ENCODE measurements at regions not wholly inside any gene's neighbourhood (a gene's known extent, or its start where the extent isn't known, plus 50 kb on each side); places are given as distances from the start of the nearest gene placed in this dataset.

DNA sequence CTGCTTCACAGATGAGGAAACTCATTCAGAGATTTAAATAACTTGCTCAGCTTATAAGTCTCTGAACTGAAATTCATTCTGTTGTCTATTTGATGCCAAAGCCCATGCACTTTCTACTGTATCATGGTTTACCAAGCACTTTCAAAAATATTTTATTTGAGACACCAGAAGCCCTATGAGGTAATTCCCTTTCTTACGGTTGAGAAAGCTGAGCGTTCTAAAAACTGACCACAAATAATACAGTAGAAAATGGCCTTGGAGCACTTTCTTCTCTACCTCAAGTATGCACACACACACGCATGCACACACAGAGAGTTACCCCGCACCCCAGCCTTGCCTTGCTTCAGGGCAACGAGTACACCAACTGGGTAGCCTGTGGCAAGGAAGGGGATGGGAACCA is 228.5 kb downstream of the RFC3 start:
- DNase-seq = no peak

DNA sequence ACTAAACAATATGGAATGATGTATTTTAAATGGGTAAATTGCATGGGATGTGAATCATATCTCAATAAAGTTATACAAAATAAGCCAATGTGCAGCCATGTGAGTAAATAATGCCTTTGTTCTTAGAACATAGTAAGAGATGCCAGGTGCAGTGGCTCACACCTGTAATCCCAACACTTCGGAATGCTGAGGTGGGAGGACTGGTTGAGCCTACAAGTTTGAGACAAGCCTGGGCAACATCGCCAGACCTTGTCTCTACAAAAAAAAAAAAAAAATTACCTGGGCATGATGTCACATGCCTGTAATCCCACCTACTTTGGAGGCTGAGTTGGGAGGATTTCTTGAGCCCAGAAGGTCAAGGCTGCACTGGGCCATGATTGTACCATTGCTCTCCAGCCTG is 230.7 kb downstream of the RFC3 start:
- no peak for DNase-seq

DNA sequence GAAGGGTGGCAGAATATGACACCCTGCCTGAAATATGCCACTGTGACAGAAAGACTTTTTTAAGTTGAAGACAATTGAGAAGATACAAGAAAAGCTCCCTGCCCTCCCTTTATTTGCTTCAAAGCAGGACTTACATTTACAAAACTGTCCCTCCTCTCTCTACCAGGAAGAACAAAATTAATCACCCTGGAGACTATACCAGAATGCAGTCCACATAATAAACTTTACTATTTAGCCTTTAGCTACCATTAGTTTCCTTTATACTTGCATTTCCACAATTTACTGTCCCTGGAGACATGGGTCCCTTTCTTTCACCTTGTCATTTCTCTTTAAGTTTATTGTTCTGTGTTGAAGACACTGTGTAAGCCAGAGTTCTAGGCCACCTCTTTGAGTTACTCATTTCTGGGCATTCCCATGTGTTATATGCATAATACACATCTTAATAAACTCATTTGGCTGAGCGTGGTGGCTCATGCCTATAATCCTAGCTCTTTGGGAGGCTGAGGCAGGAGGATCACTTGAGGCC is 238.8 kb downstream of the RFC3 start:
- DNase-seq = no peak

DNA sequence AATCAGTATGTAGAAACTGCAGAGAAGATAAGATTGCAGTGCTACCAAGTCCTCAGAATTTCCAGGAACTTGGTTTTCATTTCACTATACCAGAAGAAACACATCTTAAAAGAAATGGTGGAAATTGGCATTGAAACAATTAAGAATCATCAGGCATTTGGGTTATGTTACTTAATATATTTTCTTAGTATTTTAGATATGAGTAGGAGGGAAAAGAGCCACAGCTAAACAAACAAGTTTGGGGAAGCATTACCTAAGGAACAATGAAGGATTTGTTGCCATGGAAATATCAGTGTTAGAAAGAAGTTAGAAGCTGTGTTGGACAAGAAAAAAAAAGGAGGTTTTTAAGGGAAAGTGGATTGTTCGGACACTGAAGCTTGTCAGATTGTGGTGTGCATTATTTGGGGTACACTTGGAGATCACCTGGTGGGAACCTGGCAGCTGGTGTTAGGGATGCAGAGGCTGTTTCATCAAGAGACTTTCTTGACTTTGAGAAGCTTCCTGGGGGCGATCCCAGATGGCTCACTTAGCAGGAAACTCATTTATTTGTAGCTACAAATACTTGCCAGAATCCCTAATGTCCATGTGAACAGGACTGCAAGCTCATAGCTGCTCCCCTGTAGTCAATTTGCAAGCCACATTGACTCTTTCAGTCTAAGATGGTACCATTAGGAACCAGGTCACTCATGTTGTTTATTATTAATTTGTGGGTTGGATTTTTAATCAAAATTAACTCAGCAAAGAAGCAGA is 246.7 kb downstream of the RFC3 start:
- no peak for DNase-seq

- DNase-seq = no peak
These were observed 248.0 kb downstream of the RFC3 start for GRCh38 chr13:34065928-34066327.

- DNase-seq = no peak
These were observed 248.4 kb downstream of the RFC3 start for GRCh38 chr13:34066344-34066743.

- no peak for DNase-seq
These were observed 252.1 kb downstream of the RFC3 start for GRCh38 chr13:34070006-34070405.

GRCh38 chr13:34070544-34071303 is 252.8 kb downstream of the RFC3 start:
- no peak for DNase-seq

GRCh38 chr13:34076319-34076718 is 258.4 kb downstream of the RFC3 start:
- DNase-seq = peak; percentile 89 to 93

GRCh38 chr13:34076943-34077703 is 259.2 kb downstream of the RFC3 start:
- peak in 1 of 2 experiments; percentile 17 for DNase-seq

- no peak for DNase-seq
These were observed 260.5 kb downstream of the RFC3 start for GRCh38 chr13:34078334-34078999.

GRCh38 chr13:34085204-34085603 is 267.3 kb downstream of the RFC3 start:
- no peak for DNase-seq

GRCh38 chr13:34086281-34086680 is 268.3 kb downstream of the RFC3 start:
- no peak for DNase-seq

DNA sequence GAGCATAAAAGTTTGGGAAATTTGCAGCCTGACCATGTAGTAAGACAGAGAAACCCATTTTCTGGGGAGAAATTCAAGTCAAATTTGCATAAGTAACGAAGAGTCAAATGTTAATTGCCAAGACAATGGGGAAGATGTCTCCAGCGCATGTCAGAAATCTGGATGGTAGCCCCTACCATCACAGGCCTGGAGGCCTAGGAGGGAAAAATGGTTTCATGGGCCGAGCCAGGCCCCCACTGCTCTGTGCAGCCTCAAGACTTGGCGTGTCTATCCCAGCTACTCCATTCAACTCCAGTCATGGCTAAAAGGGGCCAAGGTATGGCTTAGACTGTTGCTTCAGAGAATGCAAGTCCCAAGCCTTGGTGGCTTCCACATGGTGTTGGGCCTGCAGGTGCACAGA is 269.8 kb downstream of the RFC3 start:
- no peak for DNase-seq

GRCh38 chr13:34103854-34104253 is 285.9 kb downstream of the RFC3 start:
- DNase-seq = no peak

DNA sequence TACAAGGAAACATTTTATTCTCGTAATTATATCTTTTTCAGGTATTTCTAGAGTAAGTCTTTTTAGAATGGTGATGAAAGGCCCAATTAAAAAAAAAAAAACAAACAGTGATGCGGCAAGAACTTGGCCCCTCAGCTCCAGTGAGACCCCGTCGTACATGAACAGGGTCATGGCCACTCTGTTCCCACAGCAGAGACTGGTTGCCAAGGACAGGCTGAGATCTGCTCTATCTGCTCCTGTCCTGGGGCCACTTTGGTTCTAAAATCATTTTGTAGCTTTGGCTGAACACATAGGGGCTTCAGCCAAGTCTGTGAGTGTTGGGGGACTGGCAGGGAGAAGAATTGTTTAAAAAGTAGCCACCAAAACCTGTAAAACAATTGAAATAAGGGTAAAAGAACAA is 286.9 kb downstream of the RFC3 start:
- DNase-seq = no peak

DNA sequence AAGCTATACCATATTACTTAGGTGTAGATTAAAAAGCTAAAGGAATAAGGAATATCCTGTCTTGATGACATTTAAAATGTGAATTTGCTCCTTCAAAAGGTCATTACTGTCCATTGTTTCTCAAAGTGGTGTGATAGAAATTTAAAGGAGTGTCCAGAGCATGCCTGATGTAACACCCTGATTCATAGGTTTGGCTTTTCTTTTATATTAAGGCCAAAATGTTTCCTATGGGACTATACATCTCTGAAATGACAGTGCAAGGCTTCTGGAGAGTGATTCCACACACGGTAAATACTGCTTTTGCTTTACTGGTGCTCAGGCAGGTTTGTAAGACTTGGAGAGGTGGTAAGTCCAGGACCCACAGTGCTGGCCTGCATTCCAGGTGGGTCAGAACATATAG is 289.9 kb downstream of the RFC3 start:
- DNase-seq = no peak

- DNase-seq = no peak
These were observed 290.5 kb downstream of the RFC3 start for GRCh38 chr13:34108410-34108809.

GRCh38 chr13:34114581-34114980 is 296.6 kb downstream of the RFC3 start:
- DNase-seq = no peak

DNA sequence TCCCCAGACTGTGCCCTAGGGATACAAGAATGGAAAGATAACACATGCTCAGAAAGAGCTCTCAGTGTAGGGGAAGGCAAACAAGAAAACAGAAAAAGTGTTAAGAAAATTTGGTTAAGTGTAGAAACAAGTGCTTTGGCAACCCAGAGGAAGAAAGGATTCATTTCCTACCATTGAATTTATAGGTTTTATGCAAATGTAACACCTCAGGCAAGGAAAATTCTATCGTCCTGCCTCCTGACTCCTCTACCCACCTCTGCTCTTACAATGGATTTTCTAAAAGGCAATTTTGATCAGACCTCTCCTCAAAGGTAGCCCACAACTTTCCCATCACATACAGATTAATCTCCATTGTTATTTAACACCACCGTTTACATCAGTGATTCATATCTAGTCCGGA is 298.7 kb downstream of the RFC3 start:
- no peak for DNase-seq

DNA sequence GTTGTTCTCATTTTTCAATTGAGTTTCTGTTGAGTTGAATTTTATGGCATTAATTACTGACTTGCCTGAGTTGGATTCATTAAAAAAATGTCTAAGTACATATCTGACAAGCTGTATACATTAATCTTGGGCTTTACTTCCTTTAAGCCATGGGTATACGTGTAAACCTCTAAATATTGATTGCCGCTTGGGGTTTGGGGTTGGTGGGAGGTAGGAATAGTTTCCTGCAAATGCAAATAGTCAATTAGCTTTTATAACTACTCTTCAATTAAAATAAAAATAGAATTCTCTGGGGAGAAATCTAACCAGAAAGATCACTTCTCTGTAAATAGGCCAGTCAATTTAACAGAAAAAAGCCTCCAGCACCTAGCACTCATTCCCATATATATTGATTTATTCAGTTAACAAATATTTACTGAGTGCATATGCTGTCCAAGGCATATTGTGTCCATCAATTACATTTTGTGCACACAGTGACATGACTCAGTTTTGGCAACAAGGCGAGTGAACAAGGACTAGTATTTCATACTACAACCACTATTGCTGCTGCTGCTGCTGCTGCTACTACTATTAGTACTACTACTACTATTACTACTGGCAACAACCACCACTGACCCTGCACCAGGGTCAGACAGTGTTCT is 306.8 kb downstream of the RFC3 start:
- no peak for DNase-seq

- DNase-seq = no peak
These were observed 309.6 kb downstream of the RFC3 start for GRCh38 chr13:34127523-34127922.
